ENCODE measurements at regions not wholly inside any gene's neighbourhood (a gene's known extent, or its start where the extent isn't known, plus 50 kb on each side); places are given as distances from the start of the nearest gene placed in this dataset.

DNA sequence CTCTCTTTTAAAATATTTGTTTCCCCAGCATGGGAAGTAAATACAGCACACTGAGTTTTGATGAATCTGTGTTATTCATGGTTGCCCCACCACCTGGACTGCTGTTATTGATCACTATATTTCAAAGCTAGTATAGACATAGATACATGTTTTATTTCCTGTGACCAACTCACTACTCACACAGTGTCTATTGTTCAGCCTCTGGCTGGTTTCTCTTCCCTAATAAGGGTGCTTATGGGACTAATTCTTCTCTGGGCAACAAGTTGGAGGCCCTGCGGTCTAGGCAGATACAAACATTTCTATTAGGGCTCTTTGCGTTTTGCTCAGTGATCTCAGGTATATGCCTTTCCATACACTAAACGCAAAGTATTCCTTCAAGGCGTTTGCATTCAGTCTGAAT lies 1191.0 kb upstream of the TMEM132C start:
- no peak for DNase-seq

GRCh38 chr12:127077262-127078045 lies 1189.5 kb upstream of the TMEM132C start:
- no peak for DNase-seq

GRCh38 chr12:127078577-127079350 lies 1188.2 kb upstream of the TMEM132C start:
- no peak for DNase-seq

- no peak for DNase-seq
Measured at GRCh38 chr12:127079636-127080035, 1187.3 kb upstream of the TMEM132C start.

DNA sequence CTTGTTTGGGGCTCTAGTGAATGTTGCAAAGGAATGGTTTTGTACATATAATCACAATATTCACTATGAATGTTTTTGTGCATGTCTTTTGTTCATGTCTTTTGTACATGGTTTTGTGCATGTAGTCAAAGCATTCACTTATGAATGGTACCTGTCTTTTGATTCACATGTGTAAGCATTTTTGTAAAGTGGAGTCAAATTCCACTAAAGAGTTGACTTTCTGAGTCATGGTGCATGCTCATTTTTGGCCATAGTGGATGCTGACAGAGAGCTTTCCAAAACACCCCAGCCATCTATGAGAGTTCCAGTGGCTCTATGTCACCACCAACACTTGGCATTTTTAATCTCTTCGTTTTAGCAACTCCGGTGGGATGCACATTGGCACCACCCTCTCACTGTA lies 1185.9 kb upstream of the TMEM132C start:
- no peak for DNase-seq

- peak; percentile 55 for DNase-seq
Measured at GRCh38 chr12:127083008-127083949, 1183.7 kb upstream of the TMEM132C start.

DNA sequence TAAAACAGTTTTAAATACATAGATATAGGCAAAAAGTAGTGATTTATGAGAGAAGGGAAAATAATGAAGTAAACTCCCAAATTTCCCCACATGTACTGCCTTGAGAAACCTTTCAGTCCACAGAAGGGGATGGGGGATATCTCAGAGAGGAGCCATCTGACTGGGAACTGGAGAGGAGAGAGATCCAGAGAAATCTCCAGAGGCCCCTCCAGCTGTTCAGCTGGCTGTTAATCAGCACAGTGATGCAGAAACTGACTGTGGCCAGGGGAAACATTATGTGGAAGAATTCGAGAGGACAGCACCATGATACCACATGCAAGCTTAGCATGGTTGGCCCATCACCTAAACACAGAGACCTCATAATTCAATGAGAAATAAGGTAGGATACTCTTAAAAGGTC lies 1165.9 kb upstream of the TMEM132C start:
- no peak for DNase-seq

DNA sequence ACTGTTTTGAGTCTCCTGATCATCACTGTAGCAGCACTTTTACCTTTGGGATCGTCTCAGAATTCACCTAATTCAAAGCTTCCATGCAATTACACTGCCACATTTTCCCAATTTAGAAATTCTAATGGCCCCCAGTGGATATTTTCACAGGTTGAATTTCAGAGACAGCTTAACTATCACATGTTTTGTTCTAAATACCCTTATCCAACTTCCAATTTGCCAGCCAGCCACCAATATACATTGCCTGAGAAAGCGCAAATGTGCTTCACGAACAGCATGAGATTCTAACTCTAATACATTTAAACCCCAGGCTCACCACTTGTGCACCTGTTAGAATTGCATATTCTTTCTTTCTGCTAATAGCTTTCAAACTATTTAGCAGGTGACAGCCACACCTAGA lies 1160.9 kb upstream of the TMEM132C start:
- DNase-seq, result no peak

DNA sequence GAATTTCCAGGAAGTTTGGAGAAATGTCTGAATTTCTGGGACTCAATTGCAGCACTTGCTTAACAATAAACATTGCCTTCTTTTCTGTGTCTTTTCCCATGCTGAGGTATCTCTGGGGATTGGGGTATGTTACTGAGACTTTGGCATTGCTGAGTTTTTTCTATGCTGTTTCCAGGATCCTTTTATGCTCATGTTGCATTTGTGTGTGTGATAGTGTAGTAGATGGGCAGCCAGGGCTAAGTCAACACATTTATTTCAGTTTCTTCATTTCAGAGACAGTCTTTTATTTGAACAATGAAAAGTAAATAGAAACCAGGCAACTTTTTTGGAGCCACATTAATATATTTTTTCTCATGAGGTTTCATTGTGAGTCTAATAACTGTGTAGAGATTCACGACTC lies 1160.3 kb upstream of the TMEM132C start:
- DNase-seq, result no peak

DNA sequence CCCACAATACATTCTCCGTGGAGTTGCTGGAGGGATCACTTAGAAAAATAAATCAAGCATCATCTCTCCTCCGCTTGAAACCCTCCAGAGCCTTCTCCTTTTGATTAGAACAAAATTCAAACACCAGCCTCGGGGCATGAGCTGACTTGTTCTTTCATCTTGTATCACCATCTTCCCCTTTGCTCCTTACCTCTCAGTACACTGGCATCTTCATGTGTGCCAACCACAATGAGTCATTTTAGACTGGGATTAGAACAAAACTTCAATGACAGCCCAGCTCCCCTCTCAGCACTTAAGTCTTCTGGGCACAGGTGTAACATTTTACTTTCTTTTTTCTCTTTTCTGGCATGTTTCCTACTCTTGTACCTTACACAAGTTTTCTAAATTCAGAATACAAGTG lies 1159.2 kb upstream of the TMEM132C start:
- no peak for DNase-seq

GRCh38 chr12:127108360-127109215 lies 1158.4 kb upstream of the TMEM132C start:
- peak; percentile 27 for DNase-seq

DNA sequence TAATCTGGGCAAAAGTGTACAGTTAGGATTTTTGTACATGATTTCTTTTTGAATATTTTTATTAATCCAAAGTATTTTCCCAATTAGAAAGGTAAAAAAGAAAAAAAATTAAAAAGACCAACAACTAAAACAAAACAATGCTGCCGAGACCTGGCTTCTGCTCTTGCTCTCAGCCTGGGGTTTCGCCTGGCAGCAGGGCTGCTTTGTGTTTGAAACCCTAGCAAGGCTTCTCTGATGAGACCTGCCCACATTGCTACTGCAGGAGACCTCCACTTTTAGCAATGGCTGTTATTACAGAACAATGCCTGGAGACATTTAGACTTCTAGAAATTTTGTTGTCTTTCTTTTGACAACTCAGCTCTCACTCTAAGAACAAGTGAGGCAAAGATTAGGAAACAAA lies 1153.0 kb upstream of the TMEM132C start:
- no peak for DNase-seq

- DNase-seq, result no peak
Measured at GRCh38 chr12:127115468-127116035, 1151.4 kb upstream of the TMEM132C start.

DNA sequence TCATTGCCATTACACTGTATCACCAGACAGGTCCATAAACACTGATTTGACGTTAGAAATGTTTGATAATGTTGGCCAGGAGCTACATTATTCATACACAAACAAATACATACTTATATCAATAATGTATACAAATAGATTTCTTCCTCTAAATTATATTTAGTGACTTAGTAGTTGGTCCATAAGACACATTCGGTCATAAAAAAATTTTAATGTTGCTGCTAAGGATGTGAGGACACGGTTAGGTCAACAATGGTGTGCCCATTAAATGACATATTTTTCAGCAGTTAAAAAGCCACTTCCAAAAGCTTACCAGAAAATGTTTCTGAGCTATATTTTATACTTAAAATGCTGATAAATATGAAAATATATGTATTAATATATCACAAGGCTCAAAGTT lies 1148.7 kb upstream of the TMEM132C start:
- DNase-seq, result no peak

DNA sequence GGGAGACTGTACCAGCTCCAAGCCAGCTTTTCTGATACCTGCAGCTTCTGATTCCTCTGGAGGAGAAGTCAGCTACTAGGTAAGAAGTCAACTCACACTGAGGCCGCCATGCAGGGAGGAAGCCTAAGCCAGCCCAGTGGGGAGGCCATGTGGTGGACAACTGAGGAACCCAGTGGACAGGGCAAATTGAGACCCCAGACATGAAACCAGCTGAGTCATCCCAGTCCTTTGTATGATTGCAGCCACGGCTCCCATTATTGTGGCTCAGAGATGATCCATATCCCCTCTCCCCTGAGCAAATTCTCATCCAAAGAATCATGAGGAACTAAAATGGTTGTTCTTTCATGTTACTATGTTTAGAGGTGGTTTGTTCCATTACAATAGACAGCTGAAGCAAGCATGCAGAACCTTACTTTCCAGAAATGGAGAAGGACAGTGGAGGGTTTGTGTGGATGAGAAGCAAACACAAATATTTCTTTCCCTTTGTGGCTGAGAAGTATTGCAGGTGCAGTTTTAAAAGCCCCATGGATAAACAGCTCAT lies 1147.3 kb upstream of the TMEM132C start:
- DNase-seq, result no peak

GRCh38 chr12:127120851-127121250 lies 1146.1 kb upstream of the TMEM132C start:
- DNase-seq, result no peak

DNA sequence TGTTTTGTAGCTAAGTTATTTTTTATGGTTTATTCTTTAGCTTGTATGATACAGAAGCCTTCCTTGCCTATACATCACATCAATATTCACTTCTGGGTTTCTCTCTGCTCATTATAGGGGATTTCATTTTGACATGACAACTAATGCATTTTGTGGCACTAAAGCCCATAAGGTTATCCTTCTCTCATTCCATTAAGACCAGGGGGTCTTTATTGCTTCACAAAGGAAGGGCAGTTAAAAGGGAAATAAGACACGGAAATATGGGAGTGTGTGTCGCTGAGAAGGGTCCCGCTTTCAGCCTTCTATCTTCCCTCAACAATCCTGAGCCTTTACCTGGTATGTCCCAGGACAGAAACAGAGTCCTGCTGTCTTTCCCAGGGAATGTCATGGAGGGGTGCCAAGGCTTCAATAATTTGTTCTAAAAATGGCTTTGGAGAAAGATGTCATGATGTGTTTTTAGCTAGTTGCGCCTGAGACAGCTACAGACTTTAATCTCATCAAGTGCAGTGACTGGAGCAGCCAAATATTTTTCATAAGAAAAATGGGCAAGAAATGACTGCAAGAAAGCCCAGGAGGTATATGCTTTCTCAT lies 1145.4 kb upstream of the TMEM132C start:
- no peak for DNase-seq

GRCh38 chr12:127125607-127126259 lies 1141.2 kb upstream of the TMEM132C start:
- no peak for DNase-seq

DNA sequence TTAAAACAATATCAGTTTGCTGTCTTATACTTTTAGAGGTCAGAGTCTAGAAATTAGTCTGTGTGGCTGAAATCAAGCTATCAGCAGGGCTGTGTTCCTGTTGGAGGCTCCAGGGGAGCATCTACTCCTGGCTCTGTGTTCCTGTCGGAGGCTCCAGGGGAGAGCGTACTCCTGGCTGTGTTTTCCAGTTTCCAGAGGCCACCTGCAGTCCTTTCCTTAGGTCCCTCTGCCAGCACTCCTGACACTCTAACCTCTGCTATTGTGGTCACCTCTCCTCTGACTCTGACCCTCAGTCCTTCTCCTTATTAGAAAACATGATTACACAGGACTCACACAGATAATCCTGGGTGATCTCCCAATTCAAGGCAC lies 1140.7 kb upstream of the TMEM132C start:
- no peak for DNase-seq

DNA sequence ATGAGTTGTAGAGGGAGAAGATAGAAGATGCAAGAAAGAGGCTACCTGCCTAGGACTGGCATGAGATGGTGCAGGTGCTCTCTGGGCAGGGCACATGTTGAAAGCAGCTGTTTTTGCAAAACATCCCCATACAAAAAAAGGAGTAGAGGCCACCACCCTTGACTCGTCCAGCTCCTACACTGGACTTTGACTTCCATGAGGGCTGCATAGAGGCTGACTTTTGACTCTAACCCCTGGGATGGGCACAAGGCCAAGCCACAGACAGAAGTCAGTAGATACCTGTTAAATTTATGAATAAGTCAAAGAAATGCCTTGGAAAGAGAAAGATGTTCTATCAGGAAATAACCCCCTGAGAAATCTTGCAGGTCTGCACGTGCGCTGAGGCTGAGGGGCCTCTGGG lies 1139.1 kb upstream of the TMEM132C start:
- no peak for DNase-seq
